CD14-positive monocyte (primary cell): ENCODE measurements at regions not wholly inside any gene's neighbourhood (a gene's known extent, or its start where the extent isn't known, plus 50 kb on each side); places are given as distances from the start of the nearest gene placed in this dataset.

ENCODE experiments used
- DNase-seq, 3 donors: peaks; one replicate each; pipeline ENCODE4 v3.0.0-alpha.2; 2011 to 2022
- H2AFZ ChIP-seq: 2 replicates; pipeline ENCODE4 v1.6.0; 2012; ENCODE audit warnings: mild to moderate bottlenecking, low read depth, low read length, inconsistent platforms; ENCODE audit not compliant: insufficient read depth, poor library complexity, severe bottlenecking
- H3K27ac ChIP-seq, 2 donors: 1 replicate in 1 of 2; 2 replicates in 1 of 2; pipeline ENCODE4 v1.5.1; 2012 to 2013; ENCODE audit warnings: low read length in 2 of 2, control low read depth in 1 of 2, inconsistent platforms in 1 of 2, low read depth in 1 of 2, mild to moderate bottlenecking in 1 of 2
- H3K27me3 ChIP-seq, 2 donors: one replicate each; pipeline versions ENCODE4 v1.6.0 to v1.6.1; 2011 to 2013; ENCODE audit warnings: low read length in 2 of 2; ENCODE audit not compliant: control insufficient read depth in 2 of 2, insufficient read depth in 2 of 2
- H3K36me3 ChIP-seq, 2 donors: replicated peaks in 1 of 2; 1 replicate in 1 of 2; 2 replicates in 1 of 2; pipeline versions ENCODE4 v1.5.1 to v1.6.1; 2012 to 2013; ENCODE audit warnings: low read length in 2 of 2, control low read depth in 1 of 2, inconsistent platforms in 1 of 2, mild to moderate bottlenecking in 1 of 2; ENCODE audit not compliant: insufficient read depth in 2 of 2, control insufficient read depth in 1 of 2
- H3K4me1 ChIP-seq, 2 donors: 1 replicate in 1 of 2; 2 replicates in 1 of 2; pipeline versions ENCODE4 v1.5.1 to v1.6.1; 2012 to 2013; ENCODE audit warnings: low read length in 2 of 2, control low read depth in 1 of 2, inconsistent platforms in 1 of 2, mild to moderate bottlenecking in 1 of 2, moderate library complexity in 1 of 2; ENCODE audit not compliant: insufficient read depth in 2 of 2, control insufficient read depth in 1 of 2
- H3K4me2 ChIP-seq: replicated peaks from 2 replicates; pipeline ENCODE3; 2012; ENCODE audit warnings: low read length, moderate library complexity, mild to moderate bottlenecking; ENCODE audit not compliant: poor library complexity, severe bottlenecking; ENCODE audit errors: extremely low read depth
- H3K4me3 ChIP-seq, 3 experiments: fragments of 200-600 bp in 1 of 3; sonication (generic) in 1 of 3; replicated peaks in 1 of 3; 1 replicate in 2 of 3; 2 replicates in 1 of 3; pipeline ENCODE4 v1.5.1; 2011 to 2013; ENCODE audit warnings: low read length in 3 of 3, mild to moderate bottlenecking in 3 of 3, control low read depth in 2 of 3, low read depth in 2 of 3, inconsistent platforms in 1 of 3, moderate library complexity in 1 of 3
- H3K79me2 ChIP-seq: 2 replicates; pipeline ENCODE4 v1.6.0; 2012; ENCODE audit warnings: mild to moderate bottlenecking, control low read depth, inconsistent platforms, low read length, moderate library complexity; ENCODE audit not compliant: insufficient read depth
- H3K9ac ChIP-seq: 2 replicates; pipeline ENCODE4 v1.6.0; 2017; ENCODE audit warnings: low read length, mild to moderate bottlenecking; ENCODE audit not compliant: insufficient read depth, poor library complexity, severe bottlenecking
- H3K9me3 ChIP-seq, 2 donors: replicated peaks in 1 of 2; 1 replicate in 1 of 2; 2 replicates in 1 of 2; pipeline versions ENCODE4 v1.5.1 to v1.6.1; 2012 to 2013; ENCODE audit warnings: low read length in 2 of 2, control low read depth in 1 of 2; ENCODE audit not compliant: control insufficient read depth in 1 of 2, insufficient read depth in 1 of 2
- H4K20me1 ChIP-seq: 2 replicates; pipeline ENCODE4 v1.6.0; 2012; ENCODE audit warnings: mild to moderate bottlenecking, low read length, control low read depth, moderate library complexity; ENCODE audit not compliant: insufficient read depth
- H3K27ac Mint-ChIP-seq, 7 donors: one replicate each; pipeline ENCODE4 v1.8.0; 2020; ENCODE audit warnings: mild to moderate bottlenecking in 7 of 7, mixed read lengths in 7 of 7, moderate library complexity in 6 of 7, inconsistent platforms in 2 of 7
- H3K27me3 Mint-ChIP-seq, 3 donors: one replicate each; pipeline ENCODE4 v1.8.0; 2021 to 2022; ENCODE audit warnings: low read depth in 3 of 3, mild to moderate bottlenecking in 3 of 3, mixed read lengths in 3 of 3, moderate library complexity in 3 of 3, inconsistent platforms in 1 of 3
- H3K36me3 Mint-ChIP-seq, 2 donors: one replicate each; pipeline ENCODE4 v1.8.0; 2020; ENCODE audit warnings: mixed read lengths in 2 of 2, inconsistent platforms in 1 of 2, mild to moderate bottlenecking in 1 of 2
- H3K4me1 Mint-ChIP-seq: one replicate; pipeline ENCODE4 v1.8.0; 2020; ENCODE audit warnings: mild to moderate bottlenecking, mixed read lengths
- H3K4me3 Mint-ChIP-seq, 2 donors: one replicate each; pipeline ENCODE4 v1.8.0; 2020; ENCODE audit warnings: mild to moderate bottlenecking in 2 of 2, mixed read lengths in 2 of 2, moderate library complexity in 1 of 2
- H3K9me3 Mint-ChIP-seq, 7 donors: one replicate each; pipeline ENCODE4 v1.8.0; 2020 to 2022; ENCODE audit warnings: mixed read lengths in 7 of 7, mild to moderate bottlenecking in 6 of 7, moderate library complexity in 6 of 7, inconsistent platforms in 2 of 7
- WGBS: methylation state at CpG from one replicate; pipeline ENCODE4 v1.1.5; 2013; ENCODE audit warnings: missing lambda C conversion rate; ENCODE audit not compliant: insufficient coverage; 5-methylcytosine and 5-hydroxymethylcytosine counted together
- intact Hi-C, 2 donors: fragments of 100-400 bp; cut with micrococcal nuclease; formaldehyde crosslinking; loops; one replicate each; pipeline versions ENCODE4 v1.15.0 to v1.15.1; 2023
- TF ChIP-seq, protein P1 (sequence below): fragments of 200-600 bp; IDR thresholded peaks from one replicate; pipeline ENCODE4 v1.8.0; 2022; ENCODE audit warnings: antibody characterized with exemption, mild to moderate bottlenecking

DNA sequence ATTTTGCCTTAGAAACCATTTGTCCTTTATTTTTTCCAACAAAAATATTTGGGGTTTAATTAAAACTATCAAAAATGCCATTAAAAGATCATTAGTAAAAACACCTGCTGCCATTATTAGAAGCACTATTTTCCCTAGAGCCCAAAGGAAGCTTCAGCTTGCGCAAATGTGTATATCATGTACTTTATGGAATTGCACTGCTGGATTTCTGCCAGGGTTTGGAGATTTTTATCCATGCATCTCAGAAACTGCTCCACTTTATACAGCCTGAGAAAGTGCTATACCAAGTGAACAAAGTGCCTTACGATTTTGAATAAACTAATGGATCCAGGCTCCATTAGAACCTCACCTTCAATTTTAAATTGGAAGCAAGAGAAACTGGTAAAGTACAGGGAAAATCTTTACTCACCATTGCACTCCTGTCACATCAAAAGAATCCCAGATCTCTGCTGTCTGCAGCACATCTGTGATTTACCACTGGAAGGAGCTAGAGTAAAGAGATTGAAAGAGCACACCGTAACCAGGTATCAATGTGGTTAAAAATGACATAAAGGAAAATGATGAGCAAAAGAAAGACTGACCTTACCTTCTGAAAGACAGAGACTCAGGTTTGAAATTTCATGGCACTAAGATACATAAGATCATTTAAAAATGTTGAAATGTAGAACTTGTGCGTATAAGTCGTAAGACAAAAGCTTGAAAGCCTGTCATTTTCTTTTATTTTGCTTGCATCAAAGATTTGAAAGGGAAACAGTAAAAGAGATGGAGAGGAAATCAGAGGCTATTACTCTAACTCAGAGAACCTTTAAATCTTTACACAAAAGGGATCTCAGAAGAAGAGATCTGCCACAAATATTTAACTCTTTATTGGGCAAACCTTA, 678.1 kb upstream of the GOT2 start:
- Mint-ChIP-seq H3K4me1 (no peaks in the 10 kb centered on the region), H3K27me3 (peaks cover 0 to 2% (median 0%) of the 10 kb centered on the region in 3 donors), H3K4me3 (no peak overlapping the region), H3K27ac (no peak overlapping the region), H3K9me3 (peaks cover 0 to 4% (median 2%) of the 10 kb centered on the region in 7 donors), H3K36me3 (no peaks in the 10 kb centered on the region)
- Histone ChIP-seq H3K27me3 (no peaks in the 10 kb centered on the region), H3K79me2 (no peaks in the 10 kb centered on the region), H3K27ac (no peak overlapping the region), H3K4me3 (no peak overlapping the region), H3K9me3 (no peaks in the 10 kb centered on the region), H3K4me2 (no peak overlapping the region), H3K36me3 (no peaks in the 10 kb centered on the region), H4K20me1 (no peaks in the 10 kb centered on the region), H2AFZ (no peak overlapping the region), H3K9ac (no peak overlapping the region), H3K4me1 (no peaks in the 10 kb centered on the region)
- intact Hi-C loops = no loop called here
- DNase-seq = no peak
- WGBS = no CpG with 5 or more reads among the region's 5 CpGs
- TF ChIP-seq, protein P1, sequence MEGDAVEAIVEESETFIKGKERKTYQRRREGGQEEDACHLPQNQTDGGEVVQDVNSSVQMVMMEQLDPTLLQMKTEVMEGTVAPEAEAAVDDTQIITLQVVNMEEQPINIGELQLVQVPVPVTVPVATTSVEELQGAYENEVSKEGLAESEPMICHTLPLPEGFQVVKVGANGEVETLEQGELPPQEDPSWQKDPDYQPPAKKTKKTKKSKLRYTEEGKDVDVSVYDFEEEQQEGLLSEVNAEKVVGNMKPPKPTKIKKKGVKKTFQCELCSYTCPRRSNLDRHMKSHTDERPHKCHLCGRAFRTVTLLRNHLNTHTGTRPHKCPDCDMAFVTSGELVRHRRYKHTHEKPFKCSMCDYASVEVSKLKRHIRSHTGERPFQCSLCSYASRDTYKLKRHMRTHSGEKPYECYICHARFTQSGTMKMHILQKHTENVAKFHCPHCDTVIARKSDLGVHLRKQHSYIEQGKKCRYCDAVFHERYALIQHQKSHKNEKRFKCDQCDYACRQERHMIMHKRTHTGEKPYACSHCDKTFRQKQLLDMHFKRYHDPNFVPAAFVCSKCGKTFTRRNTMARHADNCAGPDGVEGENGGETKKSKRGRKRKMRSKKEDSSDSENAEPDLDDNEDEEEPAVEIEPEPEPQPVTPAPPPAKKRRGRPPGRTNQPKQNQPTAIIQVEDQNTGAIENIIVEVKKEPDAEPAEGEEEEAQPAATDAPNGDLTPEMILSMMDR = no peak

DNA sequence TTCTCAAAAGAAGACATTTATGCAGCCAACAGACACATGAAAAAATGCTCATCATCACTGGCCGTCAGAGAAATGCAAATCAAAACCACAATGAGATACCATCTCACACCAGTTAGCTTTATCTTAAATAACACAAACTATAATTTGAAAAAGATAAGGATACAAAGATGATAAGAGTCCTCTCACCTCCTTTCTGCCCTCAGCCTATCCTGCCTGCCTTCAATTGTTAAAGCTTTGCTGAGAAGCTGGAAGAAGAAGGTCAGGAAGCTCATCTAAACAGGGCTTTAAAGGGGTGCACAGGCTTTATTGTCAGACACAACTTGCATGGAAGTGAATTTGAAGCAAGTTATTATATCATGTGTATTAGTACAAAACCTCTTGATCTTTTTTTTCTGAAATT, 676.3 kb upstream of the GOT2 start:
- Histone ChIP-seq H3K27ac (no peak overlapping the region), H3K36me3 (no peaks in the 10 kb centered on the region), H3K4me3 (no peak overlapping the region), H3K9ac (no peak overlapping the region), H3K4me2 (no peak overlapping the region), H3K79me2 (no peaks in the 10 kb centered on the region), H4K20me1 (no peaks in the 10 kb centered on the region), H3K9me3 (no peaks in the 10 kb centered on the region), H3K4me1 (no peaks in the 10 kb centered on the region), H3K27me3 (no peaks in the 10 kb centered on the region), H2AFZ (no peak overlapping the region)
- peaks cover 0 to 4% (median 2%) of the 10 kb centered on the region in 7 donors for H3K9me3 Mint-ChIP-seq
- intact Hi-C loops = no loop called here
- no peaks in the 10 kb centered on the region for H3K4me1 Mint-ChIP-seq
- H3K4me3 Mint-ChIP-seq = no peak overlapping the region
- WGBS = no CpG with 5 or more reads among the region's 1 CpG
- no peak for DNase-seq
- H3K27ac Mint-ChIP-seq = peak overlapping the region in 1 of 7 donors; percentile 41
- H3K27me3 Mint-ChIP-seq = peaks cover 0 to 2% (median 0%) of the 10 kb centered on the region in 3 donors
- TF ChIP-seq, protein P1 = no peak
- H3K36me3 Mint-ChIP-seq = no peaks in the 10 kb centered on the region
